ENCODE measurements at regions not wholly inside any gene's neighbourhood (a gene's known extent, or its start where the extent isn't known, plus 50 kb on each side); places are given as distances from the start of the nearest gene placed in this dataset.
"Not testable (repeated sequence)": the region's sequence is repeated elsewhere in the genome, so short reads cannot be mapped to it uniquely, and the experiment has no call there.

GRCh38 chr2:143934626-143935481 lies 585.1 kb downstream of the ZEB2 start:
- no peak for DNase-seq (ENCODE audit: low read depth)

- no peak for DNase-seq (ENCODE audit: low read depth)
Observed at GRCh38 chr2:143933946-143934569, 585.9 kb downstream of the ZEB2 start.

GRCh38 chr2:143930891-143931290 lies 589.0 kb downstream of the ZEB2 start:
- DNase-seq (ENCODE audit: low read depth): no peak

DNA sequence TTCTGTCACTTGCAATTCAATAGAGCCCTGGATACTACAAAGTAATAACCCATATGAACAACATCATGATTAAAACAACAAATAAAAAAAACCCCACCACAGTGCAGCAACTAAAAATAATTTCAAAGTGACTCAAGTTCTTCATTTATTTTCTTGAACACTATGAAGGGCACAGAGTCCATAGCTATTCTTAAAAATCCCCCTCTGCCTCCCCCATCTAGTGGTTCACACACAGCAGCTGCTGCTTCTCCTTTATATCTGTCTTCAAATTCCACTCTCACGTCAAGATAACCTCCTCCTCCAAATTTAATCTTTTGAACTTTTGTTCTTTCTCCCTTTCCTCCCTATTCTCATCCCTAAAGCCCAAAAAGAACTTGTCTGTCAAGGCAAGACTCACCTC lies 591.3 kb downstream of the ZEB2 start:
- DNase-seq (ENCODE audit: low read depth): peak; percentile 73

- no peak for DNase-seq (ENCODE audit: low read depth)
Observed at GRCh38 chr2:143928184-143928583, 591.7 kb downstream of the ZEB2 start.

- DNase-seq (ENCODE audit: low read depth): no peak
Observed at GRCh38 chr2:143926736-143927135, 593.2 kb downstream of the ZEB2 start.

DNA sequence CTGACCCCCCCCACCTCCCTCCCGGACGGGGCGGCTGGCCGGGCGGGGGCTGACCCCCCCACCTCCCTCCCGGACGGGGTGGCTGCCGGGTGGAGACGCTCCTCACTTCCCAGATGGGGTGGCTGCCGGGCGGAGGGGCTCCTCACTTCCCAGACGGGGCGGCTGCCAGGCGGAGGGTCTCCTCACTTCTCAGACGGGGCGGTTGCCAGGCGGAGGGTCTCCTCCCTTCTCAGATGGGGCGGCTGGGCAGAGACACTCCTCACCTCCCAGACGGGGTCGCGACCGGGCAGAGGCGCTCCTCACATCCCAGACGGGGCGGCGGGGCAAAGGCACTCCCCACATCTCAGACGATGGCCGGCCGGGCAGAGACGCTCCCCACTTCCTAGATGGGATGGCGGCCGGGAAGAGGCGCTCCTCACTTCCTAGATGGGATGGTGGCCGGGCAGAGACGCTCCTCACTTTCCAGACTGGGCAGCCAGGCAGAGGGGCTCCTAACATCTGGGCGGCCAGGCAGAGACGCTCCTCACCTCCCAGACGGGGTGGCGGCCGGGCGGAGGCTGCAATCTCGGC lies 597.6 kb downstream of the ZEB2 start:
- DNase-seq (ENCODE audit: low read depth): not testable (repeated sequence)

DNA sequence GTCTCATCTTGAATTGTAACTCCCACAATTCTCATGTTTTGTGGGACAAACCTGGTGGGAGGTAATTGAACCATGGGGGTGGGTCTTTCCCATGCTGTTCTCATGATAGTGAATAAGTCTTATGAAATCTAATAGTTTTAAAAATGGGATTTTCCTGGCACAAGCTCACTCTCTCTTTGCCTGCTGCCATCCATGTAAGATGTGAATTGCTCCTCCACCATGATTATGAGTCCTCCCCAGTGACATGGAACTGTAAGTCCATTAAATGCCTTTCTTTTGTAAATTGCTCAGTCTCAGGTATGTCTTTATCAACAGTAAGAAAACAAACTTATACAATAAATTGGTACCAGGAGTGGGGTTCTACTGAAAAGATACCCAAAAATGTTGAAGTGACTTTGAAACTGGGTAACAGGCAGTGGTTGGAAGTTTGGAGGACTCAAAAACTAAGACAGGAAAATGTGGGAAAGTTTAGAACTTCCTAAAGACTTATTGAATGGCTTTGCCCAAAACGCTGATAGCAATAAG lies 601.4 kb downstream of the ZEB2 start:
- DNase-seq (ENCODE audit: low read depth): no peak

DNA sequence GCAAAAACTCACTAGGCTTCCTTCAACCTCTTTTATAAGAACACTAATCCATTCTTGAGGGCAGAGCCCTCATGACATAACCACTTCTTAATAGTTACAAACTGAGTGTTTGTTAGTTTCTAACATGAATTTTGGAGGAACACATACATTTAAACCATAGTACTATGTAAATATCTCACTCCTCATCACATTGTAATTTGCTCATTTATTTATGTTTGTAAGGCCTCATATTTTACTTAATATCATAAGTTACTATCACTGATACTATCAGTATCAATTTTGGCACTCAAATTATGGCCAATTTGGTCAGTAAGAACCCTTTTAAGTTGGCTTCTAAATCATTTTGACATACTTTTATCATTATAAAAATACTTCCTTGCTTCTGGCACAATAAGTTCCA lies 603.1 kb downstream of the ZEB2 start:
- no peak for DNase-seq (ENCODE audit: low read depth)

- DNase-seq (ENCODE audit: low read depth): no peak
Observed at GRCh38 chr2:143909577-143910353, 610.2 kb downstream of the ZEB2 start.

- no peak for DNase-seq (ENCODE audit: low read depth)
Observed at GRCh38 chr2:143908843-143909242, 611.1 kb downstream of the ZEB2 start.

DNA sequence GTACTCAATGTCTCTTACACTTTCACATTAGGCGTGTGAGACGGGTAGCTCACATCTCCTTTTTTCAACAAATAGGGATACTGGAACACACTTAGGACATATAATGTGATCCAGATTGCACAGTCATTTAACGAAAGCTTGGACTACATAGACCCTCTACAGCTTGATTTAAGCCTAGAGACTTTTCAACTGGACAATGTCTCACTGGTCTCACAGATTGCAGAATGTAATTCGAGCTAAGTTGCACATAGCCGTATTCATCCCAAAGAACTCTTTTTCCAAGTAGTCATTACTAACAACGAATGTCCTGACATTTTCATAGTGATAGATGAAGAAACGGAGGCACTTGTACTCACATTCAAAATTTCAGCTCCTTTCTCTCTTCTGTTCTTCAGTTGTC lies 612.1 kb downstream of the ZEB2 start:
- DNase-seq (ENCODE audit: low read depth): peak; percentile 27

DNA sequence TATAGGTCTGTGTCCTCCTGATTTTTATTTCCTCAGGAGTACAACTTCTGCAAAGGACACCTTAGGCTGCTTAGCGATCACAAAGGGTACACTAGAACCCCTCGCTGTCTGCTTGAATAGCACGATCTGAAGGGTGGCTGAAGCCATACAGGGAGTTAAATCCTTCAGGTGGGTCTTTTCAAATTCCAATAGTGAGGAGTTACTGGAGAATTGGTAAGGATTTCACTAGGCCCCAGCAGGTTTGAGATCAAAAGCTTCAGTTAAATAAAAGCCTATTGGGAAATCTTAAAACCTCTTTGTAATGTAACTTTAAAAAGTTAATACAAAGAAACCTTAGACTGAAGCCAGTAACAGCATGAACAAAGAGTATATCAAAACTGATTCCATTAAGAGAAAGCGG lies 613.1 kb downstream of the ZEB2 start:
- no peak for DNase-seq (ENCODE audit: low read depth)

- no peak for DNase-seq (ENCODE audit: low read depth)
Observed at GRCh38 chr2:143905587-143905986, 614.3 kb downstream of the ZEB2 start.

DNA sequence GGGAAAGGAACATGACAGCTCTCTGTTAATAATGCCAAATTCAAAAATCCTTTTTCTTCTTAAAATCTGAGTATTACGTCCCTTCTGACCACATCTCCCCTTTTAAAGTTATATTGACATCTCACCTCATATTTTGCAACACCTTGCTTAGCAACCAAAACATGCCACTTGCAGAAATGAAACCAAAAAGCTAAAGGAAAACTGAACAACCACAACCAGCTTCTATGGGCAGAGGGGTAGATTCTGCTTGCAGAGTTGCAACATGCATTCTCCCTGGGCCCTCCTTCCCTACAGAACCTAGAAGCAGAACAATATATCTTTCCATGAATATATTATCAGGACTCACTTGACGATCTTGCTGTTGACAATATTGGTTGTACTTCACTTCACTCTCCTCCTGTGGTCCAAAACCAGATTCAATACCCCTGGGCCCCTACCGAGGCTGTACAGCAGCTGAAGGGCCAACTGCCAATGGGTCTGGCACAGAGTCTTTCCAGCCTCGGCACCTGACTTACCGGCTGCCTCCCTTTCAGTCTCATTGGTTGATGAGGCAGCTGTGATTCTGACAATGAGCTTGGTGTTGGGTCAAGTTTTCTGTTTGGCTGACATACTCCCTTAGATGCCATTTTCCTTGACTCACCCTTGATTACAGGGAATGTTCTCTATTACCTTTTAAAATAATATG lies 616.6 kb downstream of the ZEB2 start:
- peak; percentile 67 for DNase-seq (ENCODE audit: low read depth)

DNA sequence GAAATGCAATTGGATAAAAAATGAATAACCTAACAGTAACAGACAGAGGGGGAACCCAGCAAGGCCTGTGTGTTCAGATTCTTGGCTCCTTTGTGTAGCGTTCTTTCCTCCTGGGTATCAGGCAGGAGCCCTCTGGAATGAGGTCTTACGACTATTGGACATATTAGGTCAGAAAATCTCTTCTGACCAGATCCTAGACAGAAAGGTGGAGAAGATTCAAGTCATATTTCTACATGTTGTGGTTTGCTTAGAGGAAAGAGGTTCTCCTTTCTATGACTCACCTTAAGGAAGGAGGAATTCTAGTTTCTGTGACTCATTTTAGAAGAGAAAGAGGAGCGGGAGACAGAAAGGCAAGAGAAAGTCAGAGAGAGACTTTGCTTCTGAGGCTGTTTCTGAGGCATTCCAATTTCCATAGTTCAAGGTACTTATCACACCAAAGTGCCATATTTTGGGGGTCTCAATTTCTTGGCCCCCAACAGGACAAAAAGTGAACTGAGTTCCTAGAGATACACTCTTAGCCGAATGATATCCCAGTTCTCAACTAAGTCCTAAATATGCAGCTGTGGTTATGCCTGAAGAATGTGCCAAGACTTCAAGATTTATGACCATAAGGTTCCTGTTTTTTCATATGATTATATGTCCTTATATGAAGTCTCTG lies 618.6 kb downstream of the ZEB2 start:
- peak; percentile 57 for DNase-seq (ENCODE audit: low read depth)

- no peak for DNase-seq (ENCODE audit: low read depth)
Observed at GRCh38 chr2:143899987-143900386, 619.9 kb downstream of the ZEB2 start.

- no peak for DNase-seq (ENCODE audit: low read depth)
Observed at GRCh38 chr2:143893371-143893770, 626.5 kb downstream of the ZEB2 start.

GRCh38 chr2:143891879-143892308 lies 628.0 kb downstream of the ZEB2 start:
- no peak for DNase-seq (ENCODE audit: low read depth)

GRCh38 chr2:143890798-143891197 lies 629.1 kb downstream of the ZEB2 start:
- DNase-seq (ENCODE audit: low read depth): no peak

Data from myocyte (in vitro differentiated cells).